SK-N-SH treated with all-trans-retinoic acid at 6 μM for 48 hours (cell line): ENCODE measurements at regions not wholly inside any gene's neighbourhood (a gene's known extent, or its start where the extent isn't known, plus 50 kb on each side); places are given as distances from the start of the nearest gene placed in this dataset.

ENCODE experiments used
- ATAC-seq: fragments of 200-7000 bp; cut with Tn5 transposase; 3 replicates; pipeline ENCODE4 v1.9.1; 2020; ENCODE audit warnings: mild to moderate bottlenecking, moderate library complexity
- ARNTL ChIP-seq: fragments of 450-650 bp; formaldehyde crosslinking; IDR thresholded peaks from 2 replicates; pipeline ENCODE4 v1.5.0; 2020; ENCODE audit warnings: low read depth, mild to moderate bottlenecking, moderate library complexity, borderline replicate concordance
- BACH2 ChIP-seq: fragments of 250-450 bp; sonication (Bioruptor Pico); IDR thresholded peaks from 2 replicates; pipeline ENCODE4 v1.9.0; 2021; ENCODE audit warnings: mild to moderate bottlenecking, borderline replicate concordance
- CREB5 ChIP-seq: fragments of 250-450 bp; sonication (Bioruptor Pico); IDR thresholded peaks from 2 replicates; pipeline ENCODE4 v1.5.1; 2020; ENCODE audit warnings: low read depth, mild to moderate bottlenecking, moderate library complexity
- CSDC2 ChIP-seq: fragments of 250-450 bp; sonication (Bioruptor Pico); IDR thresholded peaks from 2 replicates; pipeline ENCODE4 v1.5.0; 2020; ENCODE audit warnings: mild to moderate bottlenecking, moderate library complexity
- ESRRG ChIP-seq: fragments of 250-450 bp; sonication (Bioruptor Pico); IDR thresholded peaks from 2 replicates; pipeline ENCODE4 v1.6.1; 2021; ENCODE audit warnings: mild to moderate bottlenecking
- ISL1 ChIP-seq: fragments of 250-450 bp; sonication (Bioruptor Pico); IDR thresholded peaks from 2 replicates; pipeline ENCODE4 v2.1.2; 2022; ENCODE audit warnings: mild to moderate bottlenecking, moderate library complexity
- OSR1 ChIP-seq: fragments of 250-450 bp; sonication (Bioruptor Pico); IDR thresholded peaks from 2 replicates; pipeline ENCODE4 v1.8.0; 2022; ENCODE audit warnings: moderate library complexity, mild to moderate bottlenecking, inconsistent platforms
- PPARA ChIP-seq: fragments of 250-450 bp; sonication (Bioruptor Pico); IDR thresholded peaks from 2 replicates; pipeline ENCODE4 v1.5.0; 2020; ENCODE audit warnings: mild to moderate bottlenecking, borderline replicate concordance
- RARB ChIP-seq: fragments of 250-450 bp; sonication (Bioruptor Pico); IDR thresholded peaks from 2 replicates; pipeline ENCODE4 v1.8.0; 2021; ENCODE audit warnings: mild to moderate bottlenecking, moderate library complexity
- SNAI2 ChIP-seq: fragments of 250-450 bp; sonication (Bioruptor Pico); IDR thresholded peaks from 2 replicates; pipeline ENCODE4 v1.5.0; 2020; ENCODE audit warnings: mild to moderate bottlenecking, moderate library complexity
- TCF4 ChIP-seq: fragments of 250-450 bp; sonication (Bioruptor Pico); IDR thresholded peaks from 2 replicates; pipeline ENCODE4 v1.8.0; 2021; ENCODE audit warnings: mild to moderate bottlenecking, moderate library complexity, borderline replicate concordance
- TOX ChIP-seq: fragments of 250-450 bp; sonication (Bioruptor Pico); IDR thresholded peaks from 2 replicates; pipeline ENCODE4 v1.8.0; 2021; ENCODE audit warnings: mild to moderate bottlenecking, moderate library complexity, borderline replicate concordance
- ZC3H10 ChIP-seq: fragments of 250-450 bp; sonication (Bioruptor Pico); IDR thresholded peaks from 2 replicates; pipeline ENCODE4 v1.5.1; 2021; ENCODE audit warnings: mild to moderate bottlenecking, moderate library complexity
- ZFP3 ChIP-seq: fragments of 250-450 bp; sonication (Bioruptor Pico); IDR thresholded peaks from 2 replicates; pipeline ENCODE4 v1.5.0; 2020; ENCODE audit warnings: mild to moderate bottlenecking, moderate library complexity
- ZNF565 ChIP-seq: fragments of 450-650 bp; formaldehyde crosslinking; conservative IDR thresholded peaks from 2 replicates; pipeline ENCODE4 v1.5.0; 2020; ENCODE audit warnings: low read depth, mild to moderate bottlenecking, moderate library complexity
- ZNF70 ChIP-seq: fragments of 450-650 bp; formaldehyde crosslinking; IDR thresholded peaks from 2 replicates; pipeline ENCODE4 v1.5.0; 2020; ENCODE audit warnings: mild to moderate bottlenecking, moderate library complexity
- TF ChIP-seq, protein P1 (sequence below): fragments of 250-450 bp; sonication (Bioruptor Pico); IDR thresholded peaks from 2 replicates; pipeline ENCODE4 v1.8.0; 2021; ENCODE audit warnings: low read depth, mild to moderate bottlenecking, moderate library complexity, borderline replicate concordance
- TF ChIP-seq, protein P2 (sequence below): fragments of 250-450 bp; sonication (Bioruptor Pico); IDR thresholded peaks from 2 replicates; pipeline ENCODE4 v1.8.0; 2020; ENCODE audit warnings: mild to moderate bottlenecking, moderate library complexity, borderline replicate concordance

DNA sequence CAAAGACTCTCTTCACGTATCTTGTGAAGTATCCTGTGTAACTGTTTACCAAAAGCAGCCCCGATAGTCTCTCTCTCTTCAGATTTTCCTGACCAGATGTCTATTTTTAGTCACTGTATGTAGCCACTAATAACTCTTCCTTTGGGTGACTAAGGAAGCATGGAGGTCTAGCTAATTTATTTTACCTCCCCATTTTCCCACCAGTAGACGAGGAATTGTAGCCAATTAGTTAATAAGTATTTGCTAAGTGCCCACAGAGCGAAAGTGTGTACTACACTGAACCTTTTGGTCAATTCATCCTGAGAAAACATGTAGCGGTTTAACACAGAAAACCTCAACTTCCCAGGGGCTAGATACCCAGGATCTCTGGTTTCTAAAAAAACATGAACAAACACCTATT is 180.6 kb downstream of the TBX18 start:
- ATAC-seq: 0 out of 3 replicates have a peak, but pooled peaks have one; percentile 36
- TF ChIP-seq TOX (CRISPR knock-in tag) (no peak), ZNF70 (no peak), ARNTL (CRISPR knock-in tag) (no peak)

DNA sequence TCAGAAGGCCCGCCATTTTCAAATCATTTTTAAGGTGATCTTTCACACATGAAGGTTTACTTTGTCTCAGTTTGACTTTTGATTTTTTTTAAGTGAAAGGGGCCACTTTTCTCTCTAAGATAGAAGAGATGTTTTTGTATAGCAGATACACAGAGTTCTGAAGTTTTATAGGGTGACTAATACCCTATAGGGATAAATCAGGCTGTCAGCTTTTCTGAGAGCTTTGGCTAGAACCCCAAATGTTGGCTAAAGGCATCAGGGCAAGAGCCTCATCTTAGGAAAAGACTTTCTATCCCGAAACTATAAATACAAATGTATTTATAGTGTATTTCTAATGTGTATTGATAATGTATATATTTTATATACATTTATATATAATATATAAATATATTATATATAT is 181.4 kb downstream of the TBX18 start:
- TF ChIP-seq ESRRG (no peak), OSR1 (CRISPR knock-in tag) (no peak), BACH2 (CRISPR knock-in tag) (no peak)
- TF ChIP-seq, protein P1, sequence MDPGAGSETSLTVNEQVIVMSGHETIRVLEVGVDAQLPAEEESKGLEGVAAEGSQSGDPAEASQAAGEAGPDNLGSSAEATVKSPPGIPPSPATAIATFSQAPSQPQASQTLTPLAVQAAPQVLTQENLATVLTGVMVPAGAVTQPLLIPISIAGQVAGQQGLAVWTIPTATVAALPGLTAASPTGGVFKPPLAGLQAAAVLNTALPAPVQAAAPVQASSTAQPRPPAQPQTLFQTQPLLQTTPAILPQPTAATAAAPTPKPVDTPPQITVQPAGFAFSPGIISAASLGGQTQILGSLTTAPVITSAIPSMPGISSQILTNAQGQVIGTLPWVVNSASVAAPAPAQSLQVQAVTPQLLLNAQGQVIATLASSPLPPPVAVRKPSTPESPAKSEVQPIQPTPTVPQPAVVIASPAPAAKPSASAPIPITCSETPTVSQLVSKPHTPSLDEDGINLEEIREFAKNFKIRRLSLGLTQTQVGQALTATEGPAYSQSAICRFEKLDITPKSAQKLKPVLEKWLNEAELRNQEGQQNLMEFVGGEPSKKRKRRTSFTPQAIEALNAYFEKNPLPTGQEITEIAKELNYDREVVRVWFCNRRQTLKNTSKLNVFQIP: no peak

GRCh38 chr6:84581494-84582259 is 182.7 kb downstream of the TBX18 start:
- peak; percentile 36; the same call in 2 of the 3 replicates for ATAC-seq
- TF ChIP-seq BACH2 (CRISPR knock-in tag) (no peak), CREB5 (CRISPR knock-in tag) (no peak), ESRRG (no peak)

More for the DNA sequence above, 181.4 kb downstream of the TBX18 start:
- no peak for ATAC-seq

GRCh38 chr6:84579404-84579803 is 185.0 kb downstream of the TBX18 start:
- TF ChIP-seq, protein P1: no peak
- no peak for TF ChIP-seq PPARA (CRISPR knock-in tag)
- no peak for TF ChIP-seq ZC3H10 (CRISPR knock-in tag)
- TF ChIP-seq CSDC2: no peak
- TF ChIP-seq, protein P2, sequence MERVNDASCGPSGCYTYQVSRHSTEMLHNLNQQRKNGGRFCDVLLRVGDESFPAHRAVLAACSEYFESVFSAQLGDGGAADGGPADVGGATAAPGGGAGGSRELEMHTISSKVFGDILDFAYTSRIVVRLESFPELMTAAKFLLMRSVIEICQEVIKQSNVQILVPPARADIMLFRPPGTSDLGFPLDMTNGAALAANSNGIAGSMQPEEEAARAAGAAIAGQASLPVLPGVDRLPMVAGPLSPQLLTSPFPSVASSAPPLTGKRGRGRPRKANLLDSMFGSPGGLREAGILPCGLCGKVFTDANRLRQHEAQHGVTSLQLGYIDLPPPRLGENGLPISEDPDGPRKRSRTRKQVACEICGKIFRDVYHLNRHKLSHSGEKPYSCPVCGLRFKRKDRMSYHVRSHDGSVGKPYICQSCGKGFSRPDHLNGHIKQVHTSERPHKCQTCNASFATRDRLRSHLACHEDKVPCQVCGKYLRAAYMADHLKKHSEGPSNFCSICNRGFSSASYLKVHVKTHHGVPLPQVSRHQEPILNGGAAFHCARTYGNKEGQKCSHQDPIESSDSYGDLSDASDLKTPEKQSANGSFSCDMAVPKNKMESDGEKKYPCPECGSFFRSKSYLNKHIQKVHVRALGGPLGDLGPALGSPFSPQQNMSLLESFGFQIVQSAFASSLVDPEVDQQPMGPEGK: no peak
- TF ChIP-seq ZNF565 (CRISPR knock-in tag): no peak
- TF ChIP-seq RARB: no peak
- no peak for TF ChIP-seq CREB5 (CRISPR knock-in tag)
- TF ChIP-seq TCF4 (CRISPR knock-in tag): no peak
- no peak for TF ChIP-seq OSR1 (CRISPR knock-in tag)
- no peak for ATAC-seq

DNA sequence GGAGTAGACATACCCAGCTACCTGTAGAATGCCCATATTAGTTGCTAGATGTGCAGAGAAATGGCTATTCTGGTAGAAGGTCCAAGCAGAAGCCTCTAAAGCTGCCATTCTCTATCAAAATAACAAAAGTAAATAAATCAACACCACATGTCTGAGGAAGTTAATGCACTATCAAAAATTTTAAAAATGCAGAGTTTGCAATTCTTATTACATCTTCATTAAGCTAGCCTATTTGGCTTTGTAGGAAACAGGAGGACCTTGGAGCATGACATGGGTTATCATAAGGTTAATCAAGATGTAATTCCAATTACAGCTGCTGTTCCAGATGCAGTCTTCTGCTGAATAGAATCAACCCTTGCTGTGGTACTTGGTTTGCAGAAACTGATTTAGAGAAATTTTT is 188.4 kb downstream of the TBX18 start:
- ATAC-seq: peak; percentile 60
- TF ChIP-seq OSR1 (CRISPR knock-in tag) (no peak), TCF4 (CRISPR knock-in tag) (no peak), ZC3H10 (CRISPR knock-in tag) (no peak), SNAI2 (CRISPR knock-in tag) (no peak), ZNF565 (CRISPR knock-in tag) (no peak), CREB5 (CRISPR knock-in tag) (no peak), ISL1 (CRISPR knock-in tag) (no peak), ESRRG (no peak), CSDC2 (no peak), ZFP3 (no peak), ZNF70 (no peak)
- TF ChIP-seq, protein P1: no peak
